ENCODE measurements at regions not wholly inside any gene's neighbourhood (a gene's known extent, or its start where the extent isn't known, plus 50 kb on each side); places are given as distances from the start of the nearest gene placed in this dataset.

DNA sequence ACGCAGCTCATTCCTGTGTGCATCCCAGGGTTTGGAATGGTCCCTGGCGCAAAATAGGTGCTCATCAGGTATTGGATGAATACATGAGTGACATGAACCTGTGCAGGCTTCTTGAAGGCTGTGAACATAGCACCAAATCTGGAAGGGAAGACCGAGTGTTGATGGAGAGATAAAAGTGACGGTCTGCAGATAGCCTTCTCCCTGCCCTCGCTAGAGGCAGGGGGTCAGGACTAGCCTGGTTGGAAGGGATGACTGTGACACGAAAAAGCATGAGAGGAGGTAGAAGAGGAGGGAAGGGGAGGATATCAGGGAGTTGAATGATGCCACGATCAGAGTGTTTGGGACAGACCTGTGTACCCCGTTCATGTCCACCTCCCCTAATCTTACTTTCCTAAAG is 267.1 kb downstream of the XXYLT1 start:
- H3K4me3 ChIP-seq (ENCODE audit: low read length), result no peak overlapping the region
- TF ChIP-seq, protein P1, sequence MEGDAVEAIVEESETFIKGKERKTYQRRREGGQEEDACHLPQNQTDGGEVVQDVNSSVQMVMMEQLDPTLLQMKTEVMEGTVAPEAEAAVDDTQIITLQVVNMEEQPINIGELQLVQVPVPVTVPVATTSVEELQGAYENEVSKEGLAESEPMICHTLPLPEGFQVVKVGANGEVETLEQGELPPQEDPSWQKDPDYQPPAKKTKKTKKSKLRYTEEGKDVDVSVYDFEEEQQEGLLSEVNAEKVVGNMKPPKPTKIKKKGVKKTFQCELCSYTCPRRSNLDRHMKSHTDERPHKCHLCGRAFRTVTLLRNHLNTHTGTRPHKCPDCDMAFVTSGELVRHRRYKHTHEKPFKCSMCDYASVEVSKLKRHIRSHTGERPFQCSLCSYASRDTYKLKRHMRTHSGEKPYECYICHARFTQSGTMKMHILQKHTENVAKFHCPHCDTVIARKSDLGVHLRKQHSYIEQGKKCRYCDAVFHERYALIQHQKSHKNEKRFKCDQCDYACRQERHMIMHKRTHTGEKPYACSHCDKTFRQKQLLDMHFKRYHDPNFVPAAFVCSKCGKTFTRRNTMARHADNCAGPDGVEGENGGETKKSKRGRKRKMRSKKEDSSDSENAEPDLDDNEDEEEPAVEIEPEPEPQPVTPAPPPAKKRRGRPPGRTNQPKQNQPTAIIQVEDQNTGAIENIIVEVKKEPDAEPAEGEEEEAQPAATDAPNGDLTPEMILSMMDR (conservative IDR thresholded peaks at IDR 0.05; ENCODE audit: low read length), result no peak
- no peak for DNase-seq (ENCODE audit: low read depth)

GRCh38 chr3:195004512-195005250 is 266.3 kb downstream of the XXYLT1 start:
- TF ChIP-seq, protein P1 (conservative IDR thresholded peaks at IDR 0.05; ENCODE audit: low read length), result no peak
- DNase-seq (ENCODE audit: low read depth), result no peak

GRCh38 chr3:195005251-195005620 is 265.7 kb downstream of the XXYLT1 start:
- TF ChIP-seq, protein P1 (conservative IDR thresholded peaks at IDR 0.05; ENCODE audit: low read length), result no peak
- no peak overlapping the region for H3K4me3 ChIP-seq (ENCODE audit: low read length)
- no peak for DNase-seq (ENCODE audit: low read depth)

More at GRCh38 chr3:195004512-195005250, 266.3 kb downstream of the XXYLT1 start:
- no peak overlapping the region for H3K4me3 ChIP-seq (ENCODE audit: low read length)

DNA sequence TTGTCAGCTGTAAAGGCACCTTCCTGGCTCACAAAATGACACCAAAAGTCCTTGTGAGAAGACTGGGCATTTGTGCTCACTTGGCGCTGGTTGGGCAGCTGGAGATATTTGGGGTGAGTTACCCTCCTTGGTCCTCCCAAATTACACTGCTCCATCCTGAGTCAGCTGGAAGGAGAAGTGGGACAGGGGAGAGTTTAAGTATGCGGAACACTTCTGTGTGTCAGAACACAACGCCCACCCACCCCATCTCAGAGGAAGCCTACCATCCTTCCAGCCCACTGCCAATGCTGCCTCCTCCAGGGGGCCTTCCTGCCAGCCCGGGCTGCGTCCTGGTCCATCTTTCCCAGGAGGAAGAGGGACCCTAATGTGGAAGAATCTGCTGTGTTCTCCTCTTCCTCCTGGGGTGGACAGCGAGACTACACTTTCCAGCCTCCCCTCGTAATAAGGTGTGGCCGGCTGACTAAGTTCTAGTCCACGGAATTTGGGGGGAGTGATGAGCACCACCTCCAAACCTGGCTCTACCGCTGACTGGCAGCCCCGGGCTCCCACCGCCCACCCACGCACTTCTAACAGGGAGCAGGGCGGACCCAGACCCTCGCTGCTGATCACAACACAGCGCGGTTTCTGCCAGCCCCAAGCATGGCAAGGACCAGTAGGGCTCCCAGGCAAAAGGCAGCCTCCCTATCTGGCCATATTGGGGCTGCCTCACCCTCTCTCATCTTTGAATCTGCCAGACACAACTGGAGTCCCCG is 265.0 kb downstream of the XXYLT1 start:
- H3K4me3 ChIP-seq (ENCODE audit: low read length), result no peak overlapping the region
- no peak for DNase-seq (ENCODE audit: low read depth)
- TF ChIP-seq, protein P1 (conservative IDR thresholded peaks at IDR 0.05; ENCODE audit: low read length), result no peak

GRCh38 chr3:195007151-195007550 is 263.8 kb downstream of the XXYLT1 start:
- DNase-seq (ENCODE audit: low read depth), result no peak
- H3K4me3 ChIP-seq (ENCODE audit: low read length), result no peak overlapping the region
- TF ChIP-seq, protein P1 (conservative IDR thresholded peaks at IDR 0.05; ENCODE audit: low read length), result no peak

DNA sequence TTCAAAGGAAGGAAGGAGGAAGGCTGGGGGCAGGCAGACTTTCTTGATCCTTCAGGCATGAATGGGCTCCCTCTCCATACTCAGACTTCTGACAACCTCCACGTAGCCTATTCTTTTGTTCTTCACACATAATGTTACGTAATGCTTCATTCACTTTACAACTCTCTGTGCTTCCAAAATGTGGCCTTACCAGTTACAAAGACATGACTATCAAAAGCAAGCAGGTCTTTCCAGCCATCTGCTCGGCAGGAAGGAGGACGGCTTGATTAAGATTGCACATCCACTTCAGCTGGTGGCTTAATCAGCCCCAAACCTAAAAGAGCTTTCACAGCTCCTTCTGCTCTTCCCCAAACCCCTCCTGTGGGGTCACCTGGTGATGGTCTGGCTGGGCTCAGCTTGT is 263.2 kb downstream of the XXYLT1 start:
- no peak for DNase-seq (ENCODE audit: low read depth)
- TF ChIP-seq, protein P1 (conservative IDR thresholded peaks at IDR 0.05; ENCODE audit: low read length), result no peak
- H3K4me3 ChIP-seq (ENCODE audit: low read length), result no peak overlapping the region

- TF ChIP-seq, protein P1 (conservative IDR thresholded peaks at IDR 0.05; ENCODE audit: low read length), result no peak
- DNase-seq (ENCODE audit: low read depth), result no peak
- H3K4me3 ChIP-seq (ENCODE audit: low read length), result no peak overlapping the region
Observed at GRCh38 chr3:195008816-195009215, 262.1 kb downstream of the XXYLT1 start.
